NCI-H774 (cell line): ENCODE measurements at regions not wholly inside any gene's neighbourhood (a gene's known extent, or its start where the extent isn't known, plus 50 kb on each side); places are given as distances from the start of the nearest gene placed in this dataset.

Experiments
- DNase-seq: peaks from one replicate; lab custom pipeline; 2025; lab: John Stamatoyannopoulos, UW

GRCh38 chr18:55650363-55650870 lies 62.4 kb upstream of the TCF4 start:
- DNase-seq, result no peak

GRCh38 chr18:55647331-55647730 lies 59.3 kb upstream of the TCF4 start:
- no peak for DNase-seq

GRCh38 chr18:55642191-55642590 lies 54.2 kb upstream of the TCF4 start:
- no peak for DNase-seq

GRCh38 chr18:55641486-55641885 lies 53.5 kb upstream of the TCF4 start:
- no peak for DNase-seq
